ENCODE measurements at regions not wholly inside any gene's neighbourhood (a gene's known extent, or its start where the extent isn't known, plus 50 kb on each side); places are given as distances from the start of the nearest gene placed in this dataset.

DNA sequence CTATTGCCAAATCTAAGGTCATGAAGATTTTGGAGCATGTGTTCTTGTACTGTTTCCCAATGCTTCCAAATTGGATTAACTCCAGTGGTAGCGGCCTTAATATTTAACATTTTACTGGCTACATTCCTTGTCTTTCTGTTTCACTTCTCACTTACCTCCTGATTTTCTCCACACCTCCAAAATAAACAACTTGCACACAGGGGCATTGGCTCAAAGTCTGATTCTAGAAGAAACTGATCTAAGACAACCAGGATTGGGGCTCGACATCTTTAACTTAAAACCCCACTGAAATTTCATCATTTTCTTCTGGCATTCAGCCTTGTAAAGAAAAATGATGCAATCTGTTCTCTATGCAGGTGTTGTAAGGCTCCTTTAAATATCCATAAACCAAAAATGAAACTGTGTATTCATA, 557.9 kb upstream of the ID4 start:
- TF ChIP-seq, protein P1, sequence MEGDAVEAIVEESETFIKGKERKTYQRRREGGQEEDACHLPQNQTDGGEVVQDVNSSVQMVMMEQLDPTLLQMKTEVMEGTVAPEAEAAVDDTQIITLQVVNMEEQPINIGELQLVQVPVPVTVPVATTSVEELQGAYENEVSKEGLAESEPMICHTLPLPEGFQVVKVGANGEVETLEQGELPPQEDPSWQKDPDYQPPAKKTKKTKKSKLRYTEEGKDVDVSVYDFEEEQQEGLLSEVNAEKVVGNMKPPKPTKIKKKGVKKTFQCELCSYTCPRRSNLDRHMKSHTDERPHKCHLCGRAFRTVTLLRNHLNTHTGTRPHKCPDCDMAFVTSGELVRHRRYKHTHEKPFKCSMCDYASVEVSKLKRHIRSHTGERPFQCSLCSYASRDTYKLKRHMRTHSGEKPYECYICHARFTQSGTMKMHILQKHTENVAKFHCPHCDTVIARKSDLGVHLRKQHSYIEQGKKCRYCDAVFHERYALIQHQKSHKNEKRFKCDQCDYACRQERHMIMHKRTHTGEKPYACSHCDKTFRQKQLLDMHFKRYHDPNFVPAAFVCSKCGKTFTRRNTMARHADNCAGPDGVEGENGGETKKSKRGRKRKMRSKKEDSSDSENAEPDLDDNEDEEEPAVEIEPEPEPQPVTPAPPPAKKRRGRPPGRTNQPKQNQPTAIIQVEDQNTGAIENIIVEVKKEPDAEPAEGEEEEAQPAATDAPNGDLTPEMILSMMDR (IDR thresholded peaks at IDR 0.05; ENCODE audit: extremely low read depth in 1 of 2, insufficient read depth in 1 of 2, low read depth in 1 of 2, low read length in 2 of 2), result no peak
- no peak for TF ChIP-seq EZH2 (IDR thresholded peaks at IDR 0.05; ENCODE audit: borderline replicate concordance, low read depth, low read length, severe bottlenecking)
- TF ChIP-seq JUN (IDR thresholded peaks at IDR 0.05; ENCODE audit: borderline replicate concordance, insufficient read depth, insufficient read length, low read depth), result no peak
- no peak for TF ChIP-seq POLR2AphosphoS5 (IDR thresholded peaks at IDR 0.05; ENCODE audit: insufficient read depth, low read depth, low read length)

Measured in endothelial cell of umbilical vein (primary cell).